Caco-2 (cell line): ENCODE measurements at regions not wholly inside any gene's neighbourhood (a gene's known extent, or its start where the extent isn't known, plus 50 kb on each side); places are given as distances from the start of the nearest gene placed in this dataset.

Experiments used
- BruUV-seq: library from RNA; stranded (reverse); fragments of 400-500 nt; replicated peaks from 2 replicates; lab custom pipeline; 2021; lab: Mats Ljungman, UMichigan
- CTCF ChIA-PET: fragments of 300-600 bp; sonication (Branson Sonifier 250); formaldehyde crosslinking; loops from one replicate; lab custom pipeline; 2022; ENCODE audit warnings: antibody characterized with exemption; lab: Charles Lee
- POLR2A ChIA-PET: fragments of 300-600 bp; sonication (Branson Sonifier 250); formaldehyde crosslinking; loops from one replicate; lab custom pipeline; 2022; ENCODE audit warnings: antibody characterized with exemption; lab: Charles Lee
- DNase-seq, 2 experiments: peaks; one replicate each; pipeline versions ENCODE4 v3.0.0 to v3.0.0-alpha.2; 2020 to 2022
- H3K27me3 ChIP-seq: replicated peaks from 2 replicates; pipeline ENCODE4 v1.6.0; 2011; ENCODE audit warnings: low read length; ENCODE audit not compliant: control insufficient read depth, insufficient read depth
- H3K36me3 ChIP-seq: 2 replicates; pipeline ENCODE4 v1.5.1; 2011; ENCODE audit warnings: low read length; ENCODE audit not compliant: control insufficient read depth, insufficient read depth
- H3K4me1 ChIP-seq: fragments of 250-450 bp; sonication (Bioruptor Pico); 2 replicates; pipeline ENCODE4 v1.5.1; 2020; ENCODE audit warnings: mild to moderate bottlenecking
- H3K4me3 ChIP-seq: 2 replicates; pipeline ENCODE4 v1.5.1; 2011; ENCODE audit warnings: low read depth, mild to moderate bottlenecking, control low read depth, low read length
- H3K9me3 ChIP-seq: fragments of 250-450 bp; sonication (Bioruptor Pico); 2 replicates; pipeline ENCODE4 v1.5.1; 2020; ENCODE audit warnings: mild to moderate bottlenecking, moderate library complexity
- H3K27ac Mint-ChIP-seq: one replicate; pipeline ENCODE4 v1.8.0; 2022; ENCODE audit warnings: mixed read lengths; ENCODE audit not compliant: unreplicated experiment
- H3K27me3 Mint-ChIP-seq: one replicate; pipeline ENCODE4 v1.8.0; 2022; ENCODE audit warnings: mixed read lengths; ENCODE audit not compliant: insufficient read depth, unreplicated experiment
- H3K36me3 Mint-ChIP-seq: one replicate; pipeline ENCODE4 v1.8.0; 2022; ENCODE audit warnings: mild to moderate bottlenecking, mixed read lengths; ENCODE audit not compliant: insufficient read depth, unreplicated experiment
- H3K4me1 Mint-ChIP-seq: one replicate; pipeline ENCODE4 v1.8.0; 2022; ENCODE audit warnings: low read depth, mixed read lengths; ENCODE audit not compliant: unreplicated experiment
- H3K4me3 Mint-ChIP-seq: one replicate; pipeline ENCODE4 v1.8.0; 2022; ENCODE audit warnings: mild to moderate bottlenecking, moderate library complexity, mixed read lengths; ENCODE audit not compliant: unreplicated experiment
- H3K9me3 Mint-ChIP-seq: one replicate; pipeline ENCODE4 v1.8.0; 2022; ENCODE audit warnings: mixed read lengths; ENCODE audit not compliant: unreplicated experiment
- CTCF ChIP-seq, 2 experiments: fragments of 200-600 bp in 1 of 2; IDR thresholded peaks; 1 replicate in 1 of 2; 2 replicates in 1 of 2; pipeline versions ENCODE4 v1.5.1 to v1.8.0; 2011 to 2022; ENCODE audit warnings: antibody characterized with exemption in 1 of 2, control low read depth in 1 of 2, inconsistent platforms in 1 of 2, low read depth in 1 of 2, low read length in 1 of 2, mild to moderate bottlenecking in 1 of 2, moderate library complexity in 1 of 2; ENCODE audit not compliant: insufficient read depth in 1 of 2, severe bottlenecking in 1 of 2, unreplicated experiment in 1 of 2
- intact Hi-C: fragments of 100-400 bp; cut with micrococcal nuclease; formaldehyde crosslinking; loops from one replicate; pipeline ENCODE4 v1.10.0; 2022; ENCODE audit not compliant: unreplicated experiment

- no TSS peak for BruUV-seq
- no peaks in the 10 kb centered on the region for H3K27me3 Mint-ChIP-seq
- TF ChIP-seq CTCF (IDR thresholded peaks at IDR 0.05; ENCODE audit: insufficient read depth in 1 of 2, low read depth in 1 of 2, low read length in 1 of 2, severe bottlenecking in 1 of 2, unreplicated experiment in 1 of 2), result no peak
- Histone ChIP-seq H3K36me3 (no peaks in the 10 kb centered on the region), H3K4me3 (no peak overlapping the region), H3K4me1 (no peaks in the 10 kb centered on the region), H3K27me3 (no peaks in the 10 kb centered on the region), H3K9me3 (no peaks in the 10 kb centered on the region)
- no peak overlapping the region for H3K4me3 Mint-ChIP-seq
- ChIA-PET POLR2A (no interaction called here), CTCF (no interaction called here)
- intact Hi-C loops, result no loop called here
- H3K4me1 Mint-ChIP-seq, result no peaks in the 10 kb centered on the region
- no peak overlapping the region for H3K27ac Mint-ChIP-seq
- H3K9me3 Mint-ChIP-seq, result no peaks in the 10 kb centered on the region
- DNase-seq, result no peak
- H3K36me3 Mint-ChIP-seq, result no peaks in the 10 kb centered on the region
Observed at GRCh38 chr4:29653221-29653620, 1066.9 kb upstream of the PCDH7 start.

GRCh38 chr4:29680644-29681043 is 1039.5 kb upstream of the PCDH7 start:
- no TSS peak for BruUV-seq
- no peak overlapping the region for H3K4me3 Mint-ChIP-seq
- no peak overlapping the region for H3K27ac Mint-ChIP-seq
- H3K36me3 Mint-ChIP-seq, result no peaks in the 10 kb centered on the region
- TF ChIP-seq CTCF (IDR thresholded peaks at IDR 0.05; ENCODE audit: insufficient read depth in 1 of 2, low read depth in 1 of 2, low read length in 1 of 2, severe bottlenecking in 1 of 2, unreplicated experiment in 1 of 2), result no peak
- H3K27me3 Mint-ChIP-seq, result no peaks in the 10 kb centered on the region
- ChIA-PET POLR2A (no interaction called here), CTCF (no interaction called here)
- no peaks in the 10 kb centered on the region for H3K4me1 Mint-ChIP-seq
- intact Hi-C loops, result no loop called here
- Histone ChIP-seq H3K36me3 (no peaks in the 10 kb centered on the region), H3K27me3 (no peaks in the 10 kb centered on the region), H3K4me3 (no peak overlapping the region), H3K9me3 (no peaks in the 10 kb centered on the region), H3K4me1 (no peaks in the 10 kb centered on the region)
- H3K9me3 Mint-ChIP-seq, result no peaks in the 10 kb centered on the region
- DNase-seq, result no peak

GRCh38 chr4:29704059-29704458 is 1016.1 kb upstream of the PCDH7 start:
- ChIA-PET CTCF (no interaction called here), POLR2A (no interaction called here)
- no TSS peak for BruUV-seq
- H3K4me1 ChIP-seq, result no peaks in the 10 kb centered on the region
- Mint-ChIP-seq H3K36me3 (no peaks in the 10 kb centered on the region), H3K4me1 (no peaks in the 10 kb centered on the region), H3K27me3 (no peaks in the 10 kb centered on the region), H3K9me3 (peaks cover 9% of the 10 kb centered on the region), H3K4me3 (no peak overlapping the region), H3K27ac (no peak overlapping the region)
- DNase-seq, result no peak
- intact Hi-C loops, result no loop called here
- H3K36me3 ChIP-seq, result no peaks in the 10 kb centered on the region
- H3K9me3 ChIP-seq, result no peaks in the 10 kb centered on the region
- no peak overlapping the region for H3K4me3 ChIP-seq
- H3K27me3 ChIP-seq, result no peaks in the 10 kb centered on the region
- TF ChIP-seq CTCF (IDR thresholded peaks at IDR 0.05; ENCODE audit: insufficient read depth in 1 of 2, low read depth in 1 of 2, low read length in 1 of 2, severe bottlenecking in 1 of 2, unreplicated experiment in 1 of 2), result no peak
